Ascending aorta (tissue), 2 donors: ENCODE measurements at regions not wholly inside any gene's neighbourhood (a gene's known extent, or its start where the extent isn't known, plus 50 kb on each side); places are given as distances from the start of the nearest gene placed in this dataset.

Experiments used
- DNase-seq, 2 donors: peaks; one replicate each; pipeline ENCODE4 v3.0.0-alpha.2; 2019; ENCODE audit warnings: low spot score in 2 of 2
- H3K27ac ChIP-seq, 2 donors: fragments of 200-600 bp; sonication (generic); one replicate each; pipeline ENCODE4 v1.5.1; 2016 to 2017; ENCODE audit warnings: mild to moderate bottlenecking in 1 of 2
- H3K27me3 ChIP-seq: fragments of 200-600 bp; sonication (generic); one replicate; pipeline ENCODE4 v1.5.1; 2017
- H3K36me3 ChIP-seq, 2 donors: fragments of 200-600 bp; sonication (generic); one replicate each; pipeline ENCODE4 v1.5.1; 2016
- H3K4me1 ChIP-seq, 2 donors: fragments of 200-600 bp; sonication (generic); one replicate each; pipeline ENCODE4 v1.5.1; 2016 to 2017; ENCODE audit warnings: mild to moderate bottlenecking in 1 of 2
- H3K4me3 ChIP-seq, 2 donors: fragments of 200-600 bp; sonication (generic); one replicate each; pipeline ENCODE4 v1.5.1; 2016 to 2017; ENCODE audit warnings: mild to moderate bottlenecking in 1 of 2
- H3K9me3 ChIP-seq, 2 donors: fragments of 200-600 bp; sonication (generic); one replicate each; pipeline ENCODE4 v1.5.1; 2016
- CTCF ChIP-seq, 3 experiments: fragments of 200-600 bp in 2 of 3; fragments of 450-650 bp in 1 of 3; sonication (generic) in 2 of 3; IDR thresholded peaks; one replicate each; pipeline ENCODE4 v1.5.1; 2016 to 2019; ENCODE audit warnings: antibody characterized with exemption in 3 of 3, mild to moderate bottlenecking in 1 of 3, moderate library complexity in 1 of 3
- intact Hi-C: fragments of 100-400 bp; cut with DNase I; formaldehyde crosslinking; loops from one replicate; pipeline ENCODE4 v1.15.1; 2023

- Histone ChIP-seq H3K9me3 (no peaks in the 10 kb centered on the region), H3K4me3 (no peak overlapping the region), H3K36me3 (no peaks in the 10 kb centered on the region), H3K4me1 (no peaks in the 10 kb centered on the region), H3K27me3 (no peaks in the 10 kb centered on the region), H3K27ac (no peak overlapping the region)
- DNase-seq = no peak
- intact Hi-C loops = no loop called here
- TF ChIP-seq CTCF (IDR thresholded peaks at IDR 0.05) = no peak
These were observed 189.4 kb upstream of the CD96 start for GRCh38 chr3:111352585-111352984.

GRCh38 chr3:111359261-111360030 is 182.6 kb upstream of the CD96 start:
- TF ChIP-seq CTCF (IDR thresholded peaks at IDR 0.05) = no peak
- no peaks in the 10 kb centered on the region for H3K9me3 ChIP-seq
- no peaks in the 10 kb centered on the region for H3K4me1 ChIP-seq
- no peaks in the 10 kb centered on the region for H3K27me3 ChIP-seq
- no peak for DNase-seq
- no peak overlapping the region for H3K4me3 ChIP-seq
- H3K36me3 ChIP-seq = no peaks in the 10 kb centered on the region
- intact Hi-C loops = no loop called here
- no peak overlapping the region for H3K27ac ChIP-seq

GRCh38 chr3:111362381-111363009 is 179.5 kb upstream of the CD96 start:
- Histone ChIP-seq H3K27me3 (no peaks in the 10 kb centered on the region), H3K4me3 (no peak overlapping the region), H3K36me3 (no peaks in the 10 kb centered on the region), H3K4me1 (no peaks in the 10 kb centered on the region), H3K9me3 (no peaks in the 10 kb centered on the region), H3K27ac (no peak overlapping the region)
- intact Hi-C loops = no loop called here
- no peak for TF ChIP-seq CTCF (IDR thresholded peaks at IDR 0.05)
- no peak for DNase-seq

- intact Hi-C loops = no loop called here
These were observed 175.5 kb upstream of the CD96 start for GRCh38 chr3:111366515-111366914.

GRCh38 chr3:111368056-111368455 is 173.9 kb upstream of the CD96 start:
- no peaks in the 10 kb centered on the region for H3K27me3 ChIP-seq
- TF ChIP-seq CTCF (IDR thresholded peaks at IDR 0.05) = no peak
- H3K27ac ChIP-seq = no peak overlapping the region
- DNase-seq = no peak
- no peaks in the 10 kb centered on the region for H3K9me3 ChIP-seq
- no peaks in the 10 kb centered on the region for H3K36me3 ChIP-seq
- no peaks in the 10 kb centered on the region for H3K4me1 ChIP-seq
- intact Hi-C loops = no loop called here
- no peak overlapping the region for H3K4me3 ChIP-seq

More at GRCh38 chr3:111366515-111366914, 175.5 kb upstream of the CD96 start:
- H3K27me3 ChIP-seq = no peaks in the 10 kb centered on the region
- H3K9me3 ChIP-seq = no peaks in the 10 kb centered on the region
- no peaks in the 10 kb centered on the region for H3K36me3 ChIP-seq
- no peaks in the 10 kb centered on the region for H3K4me1 ChIP-seq
- H3K27ac ChIP-seq = no peak overlapping the region
- no peak for TF ChIP-seq CTCF (IDR thresholded peaks at IDR 0.05)
- DNase-seq = no peak
- no peak overlapping the region for H3K4me3 ChIP-seq
